HS-5 (cell line): ENCODE measurements at regions not wholly inside any gene's neighbourhood (a gene's known extent, or its start where the extent isn't known, plus 50 kb on each side); places are given as distances from the start of the nearest gene placed in this dataset.
"Not testable (repeated sequence)": the region's sequence is repeated elsewhere in the genome, so short reads cannot be mapped to it uniquely, and the experiment has no call there.

ENCODE experiments used
- DNase-seq: peaks from one replicate; pipeline ENCODE4 v3.0.0-alpha.2; 2012; ENCODE audit warnings: low read depth

GRCh38 chr7:82562716-82563404 is 119.3 kb upstream of the CACNA2D1 start:
- DNase-seq: peak; percentile 61

GRCh38 chr7:82559193-82559805 is 115.7 kb upstream of the CACNA2D1 start:
- no peak for DNase-seq

DNA sequence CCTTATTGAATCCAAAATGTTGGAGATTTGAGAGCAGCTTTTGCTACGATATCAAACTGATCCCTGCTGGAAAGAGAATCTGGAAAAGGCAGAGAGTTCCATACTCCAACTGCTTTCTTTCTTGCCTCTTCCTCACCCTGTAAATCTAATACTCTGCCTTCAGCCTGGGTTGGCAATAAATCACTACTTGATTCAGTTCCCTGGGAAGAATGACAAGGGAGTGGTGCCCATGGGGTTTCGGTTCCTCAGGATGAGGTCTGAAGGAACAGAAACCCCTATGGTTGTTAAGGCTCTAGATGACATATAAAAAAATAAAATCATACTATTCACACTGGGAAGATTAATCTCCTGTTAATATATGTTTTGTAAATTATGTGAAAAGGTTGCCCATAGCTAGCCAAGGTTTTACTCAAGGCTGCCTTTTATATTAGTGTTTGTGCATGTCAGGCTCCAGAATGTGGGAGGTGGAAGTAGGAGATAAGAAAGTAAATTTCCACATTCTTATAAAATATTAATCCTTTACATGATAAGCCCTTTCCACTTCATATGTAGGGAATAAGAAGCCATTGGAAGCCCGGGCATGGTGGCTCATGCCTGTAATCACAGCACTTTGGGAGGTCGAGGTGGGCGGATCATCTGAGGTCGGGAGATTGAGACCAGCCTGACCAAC is 106.2 kb upstream of the CACNA2D1 start:
- DNase-seq: no peak

GRCh38 chr7:82548141-82548688 is 104.6 kb upstream of the CACNA2D1 start:
- DNase-seq: no peak

- peak; percentile 74 for DNase-seq
Observed at GRCh38 chr7:82542665-82543064, 99.1 kb upstream of the CACNA2D1 start.

DNA sequence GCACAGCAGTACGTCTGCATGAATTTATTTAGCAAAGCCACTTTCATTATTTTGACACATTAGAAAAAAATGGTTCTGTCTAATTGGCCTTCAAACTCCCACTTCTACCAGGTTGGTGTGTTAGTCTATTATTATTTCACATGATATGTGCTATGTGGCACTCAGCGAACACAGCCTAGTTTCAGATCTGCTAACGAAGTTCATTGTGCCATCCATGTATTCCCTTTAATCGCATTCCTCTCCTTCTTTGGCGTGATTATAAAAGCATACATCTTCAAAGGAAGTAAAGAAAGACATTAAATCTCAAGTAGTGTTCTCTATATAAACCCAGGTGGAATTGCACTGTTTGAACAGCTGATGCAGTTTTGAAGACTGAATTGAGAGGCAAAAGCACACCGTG is 96.4 kb upstream of the CACNA2D1 start:
- no peak for DNase-seq

GRCh38 chr7:82534684-82535083 is 91.1 kb upstream of the CACNA2D1 start:
- DNase-seq: peak; percentile 15

- DNase-seq: no peak
Observed at GRCh38 chr7:82530361-82530760, 86.8 kb upstream of the CACNA2D1 start.

DNA sequence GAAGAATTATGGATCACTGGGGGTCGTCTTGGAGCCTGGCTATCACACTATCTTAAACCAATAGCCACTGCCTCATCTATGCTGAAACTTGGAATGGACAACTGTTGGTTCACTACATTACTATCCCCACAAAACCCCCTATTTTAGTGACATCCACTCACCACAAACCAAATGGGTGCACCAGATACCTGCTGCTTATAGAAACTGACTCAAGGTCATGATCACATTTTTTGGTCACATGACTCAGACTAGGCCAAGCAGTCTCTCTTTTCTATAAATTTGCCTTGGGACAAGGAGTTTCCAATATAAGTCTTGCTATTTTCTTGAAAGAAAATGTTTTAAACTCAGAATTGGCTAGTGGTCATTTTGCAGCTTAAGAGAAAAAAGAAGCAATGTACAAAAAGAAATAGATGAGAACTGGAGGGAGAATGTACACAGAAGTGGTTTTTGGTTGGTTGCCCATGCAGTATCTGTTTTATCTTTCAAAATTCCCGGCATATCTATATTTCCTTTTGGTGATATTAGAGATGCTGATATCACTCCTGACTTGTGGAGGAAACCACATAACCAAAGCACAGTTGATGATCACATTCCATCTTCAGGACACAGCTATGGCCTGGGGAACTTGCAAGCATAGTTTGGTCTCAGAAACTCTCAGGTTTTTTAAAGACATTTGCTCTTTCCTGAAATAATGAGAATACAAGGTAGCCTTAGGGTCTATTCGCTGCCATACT is 85.2 kb upstream of the CACNA2D1 start:
- no peak for DNase-seq

DNA sequence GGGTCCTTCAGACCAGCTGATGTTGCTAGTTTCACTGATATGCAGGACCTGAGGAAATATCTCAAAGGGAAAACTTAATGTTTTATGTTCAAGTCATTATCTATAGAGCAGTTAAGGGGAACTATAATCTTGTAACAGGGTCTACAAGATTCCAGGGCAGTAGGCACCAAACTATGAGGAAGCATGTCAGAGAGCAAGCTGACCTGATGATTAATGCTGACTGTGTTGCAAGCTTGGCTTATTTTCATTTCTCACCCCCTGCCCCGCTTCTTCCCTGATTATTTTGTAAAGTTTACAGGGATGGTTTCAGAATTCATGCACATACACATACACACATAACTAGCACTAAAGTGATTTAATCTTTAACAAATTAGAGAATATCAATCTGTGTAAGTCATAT is 84.3 kb upstream of the CACNA2D1 start:
- DNase-seq: no peak

- DNase-seq: no peak
Observed at GRCh38 chr7:82521906-82522445, 78.4 kb upstream of the CACNA2D1 start.

GRCh38 chr7:82517050-82517449 is 73.5 kb upstream of the CACNA2D1 start:
- no peak for DNase-seq

GRCh38 chr7:82511542-82511941 is 68.0 kb upstream of the CACNA2D1 start:
- DNase-seq: no peak

DNA sequence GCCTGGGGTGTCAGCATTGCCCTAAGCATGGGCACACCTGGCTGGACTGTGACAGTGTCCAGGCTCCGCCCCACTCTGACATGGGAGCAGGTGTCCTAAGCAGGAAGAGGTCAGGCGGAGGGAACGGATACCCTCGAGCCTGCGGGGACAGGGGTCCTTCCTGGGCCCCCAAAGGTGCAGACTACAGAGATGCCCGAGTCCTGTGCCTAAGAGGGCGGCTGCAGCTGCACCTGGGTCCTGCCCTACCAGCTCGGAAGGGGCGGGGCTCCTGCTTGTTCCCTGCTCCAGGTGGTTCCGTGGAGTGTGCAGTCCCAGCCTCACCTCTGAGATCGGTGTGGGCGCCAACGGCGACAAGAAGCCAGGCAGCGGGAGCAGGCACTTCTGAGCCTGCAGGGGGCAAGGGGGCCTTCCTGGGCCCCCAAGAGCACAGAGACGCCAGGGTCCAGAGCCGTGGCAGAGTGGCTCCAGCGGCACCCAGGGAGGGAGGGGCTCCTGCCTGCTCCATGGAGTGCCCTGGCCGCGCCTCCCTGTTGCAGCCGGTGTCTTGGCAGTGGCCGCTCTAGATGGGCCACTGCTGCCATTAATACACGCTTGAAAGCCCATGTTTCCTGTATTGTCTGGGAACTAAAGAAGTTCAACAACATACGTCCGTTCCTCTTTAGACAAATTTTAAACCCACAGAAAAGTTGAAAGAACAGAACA is 64.5 kb upstream of the CACNA2D1 start:
- DNase-seq: no peak

DNA sequence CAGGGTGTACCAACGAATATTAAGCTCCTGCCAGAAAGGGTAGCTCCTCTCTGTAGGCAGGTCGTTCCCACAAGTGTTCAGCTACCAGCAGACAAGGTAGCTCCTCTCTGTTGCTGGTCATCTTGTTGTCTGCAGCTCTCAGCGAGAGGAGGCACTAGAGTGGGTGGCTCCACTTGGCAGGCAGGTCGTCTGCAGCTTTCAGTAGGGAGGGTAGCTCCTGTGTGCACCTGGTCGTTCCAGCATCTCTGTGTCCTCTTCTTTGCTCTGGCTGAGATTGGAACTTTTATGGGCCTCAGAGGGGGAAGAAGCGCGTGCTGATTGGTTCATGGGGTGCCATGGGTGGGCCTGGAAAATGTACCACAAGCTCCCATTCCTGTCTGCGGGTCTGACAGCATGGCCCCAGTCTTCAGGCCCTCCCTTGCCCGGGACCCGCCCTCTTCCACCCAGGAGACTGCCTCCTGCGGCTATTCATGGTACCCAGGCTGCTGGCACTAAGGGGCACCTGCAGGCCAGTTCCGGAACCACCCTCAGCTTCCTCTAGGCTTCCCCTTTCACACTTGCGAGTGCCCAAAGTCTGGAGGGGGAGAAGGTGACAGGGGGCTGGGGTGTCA is 63.9 kb upstream of the CACNA2D1 start:
- no peak for DNase-seq

- no peak for DNase-seq
Observed at GRCh38 chr7:82506702-82507101, 63.1 kb upstream of the CACNA2D1 start.

GRCh38 chr7:82506208-82506607 is 62.6 kb upstream of the CACNA2D1 start:
- DNase-seq: no peak

DNA sequence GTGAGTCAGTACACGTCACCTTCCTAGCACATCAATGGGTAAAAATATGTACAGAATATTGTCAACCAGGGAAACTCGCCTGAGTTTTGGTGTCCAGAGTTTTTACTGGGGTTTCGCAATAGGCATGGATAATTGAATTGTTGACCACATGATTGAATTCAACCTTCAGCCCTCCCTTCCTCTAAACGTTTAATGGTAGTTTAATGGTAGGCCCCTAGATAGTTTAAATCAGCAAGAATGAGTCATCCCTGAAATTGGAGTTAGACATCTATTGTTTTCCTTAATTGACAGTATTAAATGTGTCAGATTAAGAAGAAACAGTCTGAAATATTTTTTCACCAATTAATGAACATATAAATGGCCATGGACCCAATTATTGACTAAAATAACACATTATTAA is 57.8 kb upstream of the CACNA2D1 start:
- no peak for DNase-seq

- DNase-seq: not testable (repeated sequence)
Observed at GRCh38 chr7:82499546-82499945, 56.0 kb upstream of the CACNA2D1 start.

GRCh38 chr7:82494420-82494819 is 50.8 kb upstream of the CACNA2D1 start:
- DNase-seq: no peak
